K562 (cell line): ENCODE measurements at regions not wholly inside any gene's neighbourhood (a gene's known extent, or its start where the extent isn't known, plus 50 kb on each side); places are given as distances from the start of the nearest gene placed in this dataset.

Experiments
- ATAC-seq: fragments of 200-7000 bp; cut with Tn5 transposase; 3 replicates; pipeline ENCODE4 v1.9.1; 2020; ENCODE audit warnings: moderate library complexity
- BruUV-seq: library from RNA; stranded (reverse); fragments of 400-500 nt; replicated peaks from 2 replicates; lab custom pipeline; 2021; lab: Mats Ljungman, UMichigan
- CTCF ChIA-PET: fragments of 300-600 bp; formaldehyde crosslinking; extraction: SDS; loops from one replicate; lab custom pipeline; 2021; ENCODE audit warnings: low intra/inter-chr PET ratio; lab: Yijun Ruan, JAX
- POLR2A ChIA-PET: fragments of 300-600, 350-650 bp; sonication (Branson Sonifier 250); formaldehyde crosslinking; extraction: SDS; loops from one replicate; lab custom pipeline; 2021; ENCODE audit warnings: antibody characterized with exemption, inconsistent platforms; lab: Yijun Ruan, JAX
- DNase-seq, 4 experiments: peaks; one replicate each; pipeline versions ENCODE4 v3.0.0 to v3.0.0-alpha.2; 2011 to 2018; ENCODE audit warnings: low spot score in 3 of 4, mixed read lengths in 3 of 4; ENCODE audit errors: extremely low read depth in 1 of 4
- FAIRE-seq: peaks from 2 replicates; lab custom pipeline; 2011; peaks lifted over from hg19 to GRCh38; lab: Jason Lieb, UNC
- H2AFZ ChIP-seq: 2 replicates; pipeline ENCODE4 v1.6.0; 2011; ENCODE audit warnings: low read depth, low read length, control low read depth, inconsistent platforms
- H3K27ac ChIP-seq: fragments of 200-600 bp; 3 replicates; pipeline ENCODE4 v1.8.0; 2011; ENCODE audit warnings: low read depth, mild to moderate bottlenecking, control low read depth, inconsistent platforms, low read length, moderate library complexity, mixed read lengths; ENCODE audit errors: extremely low read depth
- H3K27me3 ChIP-seq, 2 experiments: fragments of 300-600 bp in 1 of 2; 2 replicates in 1 of 2; 3 replicates in 1 of 2; pipeline versions ENCODE4 v1.6.0 to v1.8.0; 2011; ENCODE audit warnings: inconsistent platforms in 2 of 2, low read length in 2 of 2, mild to moderate bottlenecking in 1 of 2, mixed read lengths in 1 of 2, moderate library complexity in 1 of 2; ENCODE audit not compliant: control insufficient read depth in 2 of 2, insufficient read depth in 2 of 2
- H3K36me3 ChIP-seq: fragments of 300-600 bp; 3 replicates; pipeline ENCODE4 v1.8.0; 2011; ENCODE audit warnings: mild to moderate bottlenecking, low read length, inconsistent platforms; ENCODE audit not compliant: control insufficient read depth, insufficient read depth
- H3K4me1 ChIP-seq, 2 experiments: fragments of 200-600 bp in 1 of 2; replicated peaks in 1 of 2; 2 replicates in 1 of 2; 3 replicates in 1 of 2; pipeline versions ENCODE4 v1.5.1 to v1.8.0; 2011; ENCODE audit warnings: inconsistent platforms in 2 of 2, low read length in 2 of 2, mild to moderate bottlenecking in 1 of 2, mixed read lengths in 1 of 2, moderate library complexity in 1 of 2; ENCODE audit not compliant: control insufficient read depth in 2 of 2, insufficient read depth in 2 of 2
- H3K4me2 ChIP-seq: 2 replicates; pipeline ENCODE4 v1.6.1; 2011; ENCODE audit warnings: low read length, control low read depth, inconsistent platforms, mixed read lengths; ENCODE audit not compliant: insufficient read depth
- H3K4me3 ChIP-seq: fragments of 200-600 bp; sonication (generic), shearing (Covaris generic); 2 replicates; pipeline ENCODE4 v1.5.1; 2016; ENCODE audit warnings: control low read depth, inconsistent platforms
- H3K79me2 ChIP-seq: fragments of 200-600 bp; 3 replicates; pipeline ENCODE4 v1.8.0; 2011; ENCODE audit warnings: low read length, inconsistent platforms; ENCODE audit not compliant: control insufficient read depth, insufficient read depth
- H3K9ac ChIP-seq, 2 experiments: 2 replicates each; pipeline versions ENCODE4 v1.6.0 to v1.6.1; 2011; ENCODE audit warnings: low read depth in 2 of 2, low read length in 2 of 2, control low read depth in 1 of 2, inconsistent platforms in 1 of 2, mild to moderate bottlenecking in 1 of 2, mixed read lengths in 1 of 2; ENCODE audit not compliant: insufficient read depth in 1 of 2
- H3K9me1 ChIP-seq: one replicate; pipeline ENCODE4 v1.6.0; 2011; ENCODE audit warnings: inconsistent platforms, mild to moderate bottlenecking, low read length, moderate library complexity; ENCODE audit not compliant: control insufficient read depth, insufficient read depth
- H3K9me3 ChIP-seq: replicated peaks from 2 replicates; pipeline ENCODE4 v1.5.1; 2011; ENCODE audit warnings: low read depth, low read length, inconsistent platforms; ENCODE audit not compliant: control insufficient read depth, insufficient read depth
- H4K20me1 ChIP-seq: replicated peaks from 2 replicates; pipeline ENCODE4 v1.6.1; 2011; ENCODE audit warnings: low read length, inconsistent platforms, mixed read lengths; ENCODE audit not compliant: control insufficient read depth, insufficient read depth
- CREB5 ChIP-seq: fragments of 250-450 bp; sonication (Bioruptor Pico); IDR thresholded peaks from 2 replicates; pipeline ENCODE4 v1.5.0; 2020; ENCODE audit warnings: mild to moderate bottlenecking
- ELF2 ChIP-seq: fragments of 250-450 bp; sonication (Bioruptor Pico); IDR thresholded peaks from 2 replicates; pipeline ENCODE4 v1.5.0; 2021; ENCODE audit warnings: mild to moderate bottlenecking
- NCOR1 ChIP-seq: fragments of 450-650 bp; IDR thresholded peaks from 2 replicates; pipeline ENCODE4 v1.6.1; 2016; ENCODE audit warnings: mild to moderate bottlenecking, moderate library complexity
- RBM15 ChIP-seq: fragments of 200-400 bp; formaldehyde crosslinking; IDR thresholded peaks from 2 replicates; pipeline ENCODE4 v1.6.1; 2018; ENCODE audit warnings: mild to moderate bottlenecking, low read length, moderate library complexity; ENCODE audit not compliant: insufficient read depth
- RCOR1 ChIP-seq, 2 experiments: IDR thresholded peaks; 2 replicates each; pipeline ENCODE4 v1.6.1; 2012; ENCODE audit warnings: low read depth in 2 of 2, low read length in 2 of 2, borderline replicate concordance in 1 of 2, improper control_type of control experiment in 1 of 2
- SMARCA5 ChIP-seq: fragments of 450-650 bp; IDR thresholded peaks from 2 replicates; pipeline ENCODE4 v1.6.1; 2016
- SPI1 ChIP-seq: IDR thresholded peaks from 2 replicates; pipeline ENCODE4 v1.6.1; 2011; ENCODE audit warnings: low read depth, low read length, control low read depth, borderline replicate concordance
- ZFPM2 ChIP-seq: fragments of 250-450 bp; sonication (Bioruptor Pico); IDR thresholded peaks from 2 replicates; pipeline ENCODE4 v1.5.1; 2022; ENCODE audit warnings: mild to moderate bottlenecking
- ZNF449 ChIP-seq: fragments of 250-450 bp; sonication (Bioruptor Pico); IDR thresholded peaks from 2 replicates; pipeline ENCODE4 v1.8.0; 2022; ENCODE audit warnings: moderate library complexity, mild to moderate bottlenecking, inconsistent platforms
- WGBS: fragments of 100-300 bp; shearing (Covaris generic); methylation state at CpG from one replicate; pipeline ENCODE4 v1.1.6; 2016; ENCODE audit warnings: low coverage, mixed read lengths; ENCODE audit not compliant: insufficient coverage; ENCODE audit errors: missing lambda C conversion rate; 5-methylcytosine and 5-hydroxymethylcytosine counted together
- in situ Hi-C: fragments of 300-500 bp; cut with MboI; formaldehyde crosslinking; loops from 4 replicates; pipeline ENCODE4 v1.15.0; 2018; ENCODE audit warnings: inconsistent platforms, mixed read lengths
- intact Hi-C: fragments of 100-400 bp; cut with micrococcal nuclease; formaldehyde crosslinking; loops from 2 replicates; pipeline ENCODE4 v1.14.2; 2022

DNA sequence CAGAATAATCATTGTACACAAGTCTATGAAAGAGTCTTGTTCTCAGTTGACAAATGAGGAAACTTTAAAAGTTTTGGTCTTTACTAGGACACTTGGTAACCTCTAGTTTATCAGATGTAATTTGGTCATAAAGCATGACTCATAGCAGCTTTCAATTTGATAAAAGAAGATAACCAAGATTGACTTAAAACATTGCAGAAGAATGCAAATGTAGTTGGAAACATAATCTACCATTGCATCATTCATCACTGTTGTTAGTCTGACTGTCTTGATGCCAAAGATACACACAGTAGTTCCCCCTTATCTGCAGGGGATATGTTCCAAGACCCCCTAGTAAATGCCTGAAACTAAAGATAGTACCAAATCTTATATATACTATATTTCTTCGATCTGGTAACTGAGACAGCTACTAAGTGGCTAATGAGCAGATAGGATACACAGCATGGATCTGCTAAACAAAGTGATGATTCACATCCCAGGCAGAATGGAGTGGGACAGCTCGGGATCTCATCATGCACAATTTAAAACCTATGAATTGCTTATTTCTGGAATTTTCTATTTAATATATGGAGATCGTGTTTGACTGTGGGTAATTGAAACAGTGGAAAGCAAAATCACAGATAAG lies 131.4 kb upstream of the CCDC68 start (continued):
- TF ChIP-seq ZFPM2 (CRISPR knock-in tag), result no peak

GRCh38 chr18:55089610-55090009 lies 130.3 kb upstream of the CCDC68 start:
- Histone ChIP-seq H3K4me2 (no peak overlapping the region), H3K4me3 (no peak overlapping the region), H3K27me3 (no peaks in the 10 kb centered on the region), H3K9ac (no peak overlapping the region), H2AFZ (no peak overlapping the region), H3K36me3 (no peaks in the 10 kb centered on the region), H3K79me2 (no peaks in the 10 kb centered on the region), H3K9me3 (no peaks in the 10 kb centered on the region), H3K4me1 (no peaks in the 10 kb centered on the region), H3K9me1 (no peaks in the 10 kb centered on the region), H3K27ac (no peak overlapping the region), H4K20me1 (no peaks in the 10 kb centered on the region)
- in situ Hi-C loops, result no loop called here
- CTCF ChIA-PET, result no interaction called here
- BruUV-seq, result no TSS peak
- FAIRE-seq, result no peak
- no peak for DNase-seq
- POLR2A ChIA-PET, result no interaction called here
- intact Hi-C loops, result no loop called here
- ATAC-seq, result no peak
- 6% methylated on average over 3 of the region's 3 CpGs for WGBS
- TF ChIP-seq ZNF449 (no peak), CREB5 (CRISPR knock-in tag) (no peak), NCOR1 (no peak), SMARCA5 (no peak), RBM15 (no peak), RCOR1 (IDR thresholded peaks at IDR 0.05; ENCODE audit: borderline replicate concordance in 1 of 2, low read depth in 2 of 2, low read length in 2 of 2) (no peak), SPI1 (peak; percentile 54; the same call in 1 of the 2 replicates), ELF2 (CRISPR knock-in tag) (0 out of 2 replicates have a peak, but pooled peaks have one; percentile 34)
